Upper lobe of left lung (tissue), 6 donors: ENCODE measurements at regions not wholly inside any gene's neighbourhood (a gene's known extent, or its start where the extent isn't known, plus 50 kb on each side); places are given as distances from the start of the nearest gene placed in this dataset.

Experiments used
- ATAC-seq, 2 donors: fragments of 200-7000 bp; cut with Tn5 transposase; one replicate each; pipeline ENCODE4 v1.9.1; 2022; ENCODE audit warnings: mild to moderate bottlenecking in 2 of 2, moderate library complexity in 2 of 2; ENCODE audit not compliant: low FRiP score in 2 of 2
- DNase-seq, 2 donors: peaks; one replicate each; pipeline ENCODE4 v3.0.0-alpha.2; 2019 to 2020
- H3K27ac ChIP-seq, 4 donors: fragments of 200-600 bp; sonication (generic); one replicate each; pipeline ENCODE4 v1.5.1; 2016 to 2019
- H3K27me3 ChIP-seq, 4 donors: fragments of 200-600 bp; sonication (generic); one replicate each; pipeline ENCODE4 v1.5.1; 2017 to 2019
- H3K36me3 ChIP-seq, 4 donors: fragments of 200-600 bp; sonication (generic); one replicate each; pipeline ENCODE4 v1.5.1; 2016 to 2019
- H3K4me1 ChIP-seq, 4 donors: fragments of 200-600 bp; sonication (generic); one replicate each; pipeline ENCODE4 v1.5.1; 2018 to 2019
- H3K4me3 ChIP-seq, 4 donors: fragments of 200-600 bp; sonication (generic); one replicate each; pipeline ENCODE4 v1.5.1; 2017 to 2019; ENCODE audit warnings: mild to moderate bottlenecking in 2 of 4, moderate library complexity in 1 of 4
- H3K9me3 ChIP-seq, 4 donors: fragments of 200-600 bp; sonication (generic); one replicate each; pipeline ENCODE4 v1.5.1; 2018 to 2019
- CTCF ChIP-seq, 6 experiments: fragments of 450-650 bp in 4 of 6; fragments of 200-600 bp in 2 of 6; sonication (generic) in 2 of 6; IDR thresholded peaks; one replicate each; pipeline ENCODE4 v1.5.1; 2016 to 2019; ENCODE audit warnings: antibody characterized with exemption in 6 of 6
- EP300 ChIP-seq, 4 donors: sonication (generic); formaldehyde crosslinking; IDR thresholded peaks; one replicate each; pipeline ENCODE4 v1.5.1; 2017; ENCODE audit warnings: antibody characterized with exemption in 4 of 4, control low read depth in 2 of 4
- POLR2A ChIP-seq, 4 donors: fragments of 450-650 bp; IDR thresholded peaks; one replicate each; pipeline ENCODE4 v1.5.1; 2016 to 2017; ENCODE audit warnings: antibody characterized with exemption in 4 of 4, mild to moderate bottlenecking in 2 of 4
- POLR2AphosphoS5 ChIP-seq, 2 donors: sonication (generic); formaldehyde crosslinking; IDR thresholded peaks; one replicate each; pipeline ENCODE4 v1.5.1; 2017; ENCODE audit warnings: antibody characterized with exemption in 2 of 2
- WGBS, 2 donors: methylation state at CpG; one replicate each; pipeline ENCODE4 v1.1.5; 2017 to 2018; 5-methylcytosine and 5-hydroxymethylcytosine counted together
- donor health status: DM: no; HTN: no; CAD: no; lungs with moderate emphysema.
- donor health status: DM: no; HTN: yes; CAD: no; lungs with severe emphysema.

GRCh38 chr10:56240471-56240870, 120.6 kb downstream of the ZWINT start:
- TF ChIP-seq POLR2AphosphoS5 (IDR thresholded peaks at IDR 0.05) (no peak), CTCF (IDR thresholded peaks at IDR 0.05) (no peak), POLR2A (IDR thresholded peaks at IDR 0.05) (no peak), EP300 (IDR thresholded peaks at IDR 0.05) (no peak)
- H3K4me1 ChIP-seq = no peaks in the 10 kb centered on the region
- no peak for DNase-seq
- H3K27ac ChIP-seq = no peak overlapping the region
- ATAC-seq = no peak
- WGBS, 2 donors = 78 to 79% methylated on average over 5 of the region's 5 CpGs
- no peaks in the 10 kb centered on the region for H3K36me3 ChIP-seq
- H3K27me3 ChIP-seq = no peaks in the 10 kb centered on the region
- H3K4me3 ChIP-seq = no peak overlapping the region
- H3K9me3 ChIP-seq = no peaks in the 10 kb centered on the region

DNA sequence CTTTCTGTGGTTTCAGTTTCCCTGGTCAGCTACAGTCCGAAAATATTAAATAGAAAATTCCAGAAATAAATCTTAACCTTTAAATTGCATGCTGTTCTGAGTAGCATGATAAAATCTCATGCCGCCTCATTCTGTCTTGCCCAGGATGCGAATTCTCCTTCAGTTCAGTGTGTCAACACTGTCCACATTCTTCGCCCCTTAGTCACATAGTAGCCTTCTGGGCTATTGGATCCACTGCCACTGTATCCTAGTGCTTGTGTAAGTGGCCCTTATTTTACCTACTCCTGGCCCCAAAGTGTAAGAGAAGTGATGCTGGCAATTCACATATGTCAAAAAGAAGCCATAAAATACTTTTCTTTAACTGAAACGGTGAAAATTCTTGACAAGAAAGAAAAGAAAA, 129.6 kb downstream of the ZWINT start:
- ATAC-seq (no peak), DNase-seq (no peak)

GRCh38 chr10:56222237-56222636, 138.8 kb downstream of the ZWINT start:
- no peaks in the 10 kb centered on the region for H3K9me3 ChIP-seq
- no peak for ATAC-seq
- WGBS, 2 donors = 81 to 84% methylated on average over 3 of the region's 3 CpGs

More for the DNA sequence above, 129.6 kb downstream of the ZWINT start:
- H3K4me1 ChIP-seq = no peaks in the 10 kb centered on the region
- no peaks in the 10 kb centered on the region for H3K36me3 ChIP-seq
- TF ChIP-seq POLR2AphosphoS5 (IDR thresholded peaks at IDR 0.05) = no peak
- TF ChIP-seq CTCF (IDR thresholded peaks at IDR 0.05) = no peak
- TF ChIP-seq POLR2A (IDR thresholded peaks at IDR 0.05) = no peak
- no peak for TF ChIP-seq EP300 (IDR thresholded peaks at IDR 0.05)
- no peak overlapping the region for H3K27ac ChIP-seq
- H3K27me3 ChIP-seq = no peaks in the 10 kb centered on the region
- H3K4me3 ChIP-seq = no peak overlapping the region
- H3K9me3 ChIP-seq = no peaks in the 10 kb centered on the region
- 57 to 59% methylated on average over 5 of the region's 5 CpGs for WGBS, 2 donors

GRCh38 chr10:56212951-56213350, 148.1 kb downstream of the ZWINT start:
- no peaks in the 10 kb centered on the region for H3K36me3 ChIP-seq
- H3K4me1 ChIP-seq = no peaks in the 10 kb centered on the region
- TF ChIP-seq POLR2A (IDR thresholded peaks at IDR 0.05) = no peak
- TF ChIP-seq CTCF (IDR thresholded peaks at IDR 0.05) = no peak
- no peak for TF ChIP-seq POLR2AphosphoS5 (IDR thresholded peaks at IDR 0.05)
- TF ChIP-seq EP300 (IDR thresholded peaks at IDR 0.05) = no peak
- ATAC-seq = no peak
- DNase-seq = no peak
- no peaks in the 10 kb centered on the region for H3K9me3 ChIP-seq
- no peak overlapping the region for H3K27ac ChIP-seq
- WGBS, 2 donors = 95 to 96% methylated on average over 4 to 6 of the region's 6 CpGs
- no peaks in the 10 kb centered on the region for H3K27me3 ChIP-seq
- no peak overlapping the region for H3K4me3 ChIP-seq

More at GRCh38 chr10:56222237-56222636, 138.8 kb downstream of the ZWINT start:
- no peak for DNase-seq
- Histone ChIP-seq H3K4me3 (no peak overlapping the region), H3K27ac (no peak overlapping the region), H3K4me1 (no peaks in the 10 kb centered on the region), H3K27me3 (no peaks in the 10 kb centered on the region), H3K36me3 (no peaks in the 10 kb centered on the region)
- TF ChIP-seq CTCF (IDR thresholded peaks at IDR 0.05) = no peak
- no peak for TF ChIP-seq POLR2AphosphoS5 (IDR thresholded peaks at IDR 0.05)
- no peak for TF ChIP-seq POLR2A (IDR thresholded peaks at IDR 0.05)
- no peak for TF ChIP-seq EP300 (IDR thresholded peaks at IDR 0.05)

DNA sequence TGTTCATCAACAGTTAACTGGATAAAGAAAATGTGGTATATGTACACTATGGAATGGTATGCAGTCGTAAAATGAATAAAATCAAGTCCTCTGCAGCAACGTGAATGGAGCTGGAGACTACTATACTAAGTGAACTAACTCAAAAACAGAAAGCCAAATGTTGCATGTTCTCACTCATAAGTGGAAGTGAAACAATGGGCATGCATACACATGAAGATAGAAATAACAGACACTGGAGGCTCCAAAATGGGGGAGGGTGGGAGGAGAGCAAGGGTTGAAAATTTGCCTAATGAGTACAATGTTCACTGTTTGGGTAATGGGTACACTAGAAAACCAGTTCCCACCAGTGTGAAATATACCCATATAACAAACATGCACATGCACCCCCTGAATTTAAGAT, 179.5 kb downstream of the ZWINT start:
- Histone ChIP-seq H3K4me3 (no peak overlapping the region), H3K27ac (no peak overlapping the region), H3K27me3 (no peaks in the 10 kb centered on the region), H3K36me3 (no peaks in the 10 kb centered on the region), H3K4me1 (no peaks in the 10 kb centered on the region), H3K9me3 (no peaks in the 10 kb centered on the region)
- no peak for TF ChIP-seq POLR2AphosphoS5 (IDR thresholded peaks at IDR 0.05)
- no peak for TF ChIP-seq EP300 (IDR thresholded peaks at IDR 0.05)
- TF ChIP-seq POLR2A (IDR thresholded peaks at IDR 0.05) = no peak
- TF ChIP-seq CTCF (IDR thresholded peaks at IDR 0.05) = no peak
- no peak for DNase-seq
- WGBS, 2 donors = 63 to 68% methylated on average over 2 of the region's 2 CpGs
- no peak for ATAC-seq
